Ovary (tissue), 3 donors: ENCODE measurements at regions not wholly inside any gene's neighbourhood (a gene's known extent, or its start where the extent isn't known, plus 50 kb on each side); places are given as distances from the start of the nearest gene placed in this dataset.

Experiments used
- CTCF ChIP-seq, 3 donors: fragments of 450-650 bp in 2 of 3; fragments of 200-600 bp in 1 of 3; IDR thresholded peaks; one replicate each; pipeline versions ENCODE4 v1.5.1 to v1.8.0; 2016 to 2022; ENCODE audit warnings: antibody characterized with exemption in 3 of 3, mild to moderate bottlenecking in 1 of 3
- EP300 ChIP-seq: sonication (generic); formaldehyde crosslinking; IDR thresholded peaks from one replicate; pipeline ENCODE4 v1.6.1; 2017; ENCODE audit warnings: antibody characterized with exemption
- POLR2A ChIP-seq: fragments of 450-650 bp; IDR thresholded peaks from one replicate; pipeline ENCODE4 v1.6.1; 2017; ENCODE audit warnings: antibody characterized with exemption, mild to moderate bottlenecking, moderate library complexity
- donor health status: DM: no; HTN: no; CAD: no.

- TF ChIP-seq CTCF (IDR thresholded peaks at IDR 0.05) (no peak), POLR2A (no peak), EP300 (no peak)
Observed at GRCh38 chr12:114254998-114255397, 150.9 kb downstream of the TBX5 start.
